Stimulated activated CD8-positive, alpha-beta memory T cell treated with anti-CD3 and anti-CD28 coated beads, Interleukin-12 subunit alpha, Interleukin-12 subunit beta, amount 100 ng/mL, for 24 hours (primary cell): ENCODE measurements at regions not wholly inside any gene's neighbourhood (a gene's known extent, or its start where the extent isn't known, plus 50 kb on each side); places are given as distances from the start of the nearest gene placed in this dataset.

Experiments used
- DNase-seq: peaks from one replicate; pipeline ENCODE4 v3.0.0-alpha.2; 2020; ENCODE audit errors: extremely low read depth

GRCh38 chr2:129142465-129142864 is 823.8 kb upstream of the HS6ST1 start:
- DNase-seq: no peak

- DNase-seq: no peak
These were observed 825.6 kb upstream of the HS6ST1 start for GRCh38 chr2:129144082-129144791.

- DNase-seq: no peak
These were observed 827.0 kb upstream of the RAB6C start for GRCh38 chr2:129152514-129152913.

- DNase-seq: no peak
These were observed 818.6 kb upstream of the RAB6C start for GRCh38 chr2:129160879-129161278.

- DNase-seq: no peak
These were observed 815.1 kb upstream of the RAB6C start for GRCh38 chr2:129164220-129164949.

- DNase-seq: no peak
These were observed 814.5 kb upstream of the RAB6C start for GRCh38 chr2:129165006-129165405.

- no peak for DNase-seq
These were observed 812.0 kb upstream of the RAB6C start for GRCh38 chr2:129167456-129167855.

GRCh38 chr2:129170570-129170969 is 808.9 kb upstream of the RAB6C start:
- DNase-seq: no peak

GRCh38 chr2:129174143-129174542 is 805.3 kb upstream of the RAB6C start:
- no peak for DNase-seq

- DNase-seq: no peak
These were observed 804.4 kb upstream of the RAB6C start for GRCh38 chr2:129175051-129175450.

- no peak for DNase-seq
These were observed 803.1 kb upstream of the RAB6C start for GRCh38 chr2:129176375-129176774.

GRCh38 chr2:129178356-129178755 is 801.1 kb upstream of the RAB6C start:
- DNase-seq: no peak

- DNase-seq: no peak
These were observed 800.3 kb upstream of the RAB6C start for GRCh38 chr2:129179199-129179598.

GRCh38 chr2:129180124-129180716 is 799.2 kb upstream of the RAB6C start:
- DNase-seq: no peak

GRCh38 chr2:129181433-129181832 is 798.0 kb upstream of the RAB6C start:
- no peak for DNase-seq

- no peak for DNase-seq
These were observed 797.5 kb upstream of the RAB6C start for GRCh38 chr2:129181963-129182362.

GRCh38 chr2:129187343-129187742 is 792.1 kb upstream of the RAB6C start:
- no peak for DNase-seq

GRCh38 chr2:129188451-129188850 is 791.0 kb upstream of the RAB6C start:
- DNase-seq: no peak

- DNase-seq: no peak
These were observed 789.7 kb upstream of the RAB6C start for GRCh38 chr2:129189617-129190319.

- no peak for DNase-seq
These were observed 789.0 kb upstream of the RAB6C start for GRCh38 chr2:129190494-129190893.

GRCh38 chr2:129191530-129191929 is 787.9 kb upstream of the RAB6C start:
- DNase-seq: no peak

- no peak for DNase-seq
These were observed 787.3 kb upstream of the RAB6C start for GRCh38 chr2:129192117-129192516.
